ENCODE measurements at regions not wholly inside any gene's neighbourhood (a gene's known extent, or its start where the extent isn't known, plus 50 kb on each side); places are given as distances from the start of the nearest gene placed in this dataset.

DNA sequence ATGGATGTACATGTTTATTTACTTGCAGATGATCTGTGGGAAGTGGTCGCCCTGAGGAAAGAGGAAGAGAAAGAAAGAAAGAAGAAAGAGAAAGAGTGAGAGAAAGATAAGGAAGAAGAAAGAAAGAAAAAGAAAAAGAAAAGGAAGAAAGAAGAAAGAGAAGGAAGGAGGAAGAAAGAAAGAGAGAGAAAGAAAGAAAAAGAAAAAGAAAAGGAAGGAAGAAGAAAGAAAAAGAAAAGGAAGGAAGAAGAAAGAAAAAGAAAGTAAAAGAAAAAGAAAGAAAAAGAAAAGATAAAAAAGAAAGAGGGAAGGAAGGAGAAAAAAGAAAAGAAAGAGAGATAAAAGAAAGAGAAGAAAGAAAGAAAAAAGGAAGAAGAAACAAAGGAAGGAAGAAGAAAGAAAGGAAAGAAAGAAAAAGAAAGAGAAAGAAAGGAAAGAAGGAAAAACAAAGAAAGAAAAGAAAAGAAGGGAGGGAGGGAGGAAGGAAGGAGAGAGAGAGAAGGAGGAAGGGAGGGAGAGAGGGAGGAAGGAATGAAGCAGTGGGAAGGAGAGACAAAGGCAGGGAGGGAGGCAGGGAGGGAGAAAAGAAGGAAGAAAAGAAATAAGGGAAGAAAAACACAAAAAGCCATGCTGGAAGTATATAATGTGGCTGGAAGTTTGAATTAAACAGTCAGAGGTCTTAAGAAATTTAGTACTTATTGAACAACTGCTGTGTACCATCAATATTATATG, 976.6 kb downstream of the FAM181B start:
- no peak for DNase-seq (ENCODE audit: low read depth)

DNA sequence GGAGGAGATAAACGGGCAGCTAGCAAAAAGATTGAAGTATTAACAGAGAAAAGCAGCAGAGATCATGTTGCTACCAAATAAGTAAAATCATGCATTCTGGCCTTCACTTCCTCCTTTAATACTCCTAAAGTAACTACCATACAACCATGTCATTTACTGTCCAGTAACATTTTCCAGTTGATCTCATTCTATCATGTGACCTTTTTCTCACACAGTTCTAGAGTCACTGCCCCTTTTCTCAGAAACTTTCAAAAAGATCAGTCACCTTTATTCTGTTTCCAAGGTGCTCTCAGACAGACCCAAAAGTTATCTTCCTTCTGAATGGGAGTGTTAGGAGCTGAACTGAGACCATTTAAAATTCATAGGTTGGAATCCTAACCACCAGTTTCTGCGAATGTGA, 984.4 kb downstream of the FAM181B start:
- no peak for DNase-seq (ENCODE audit: low read depth)

DNA sequence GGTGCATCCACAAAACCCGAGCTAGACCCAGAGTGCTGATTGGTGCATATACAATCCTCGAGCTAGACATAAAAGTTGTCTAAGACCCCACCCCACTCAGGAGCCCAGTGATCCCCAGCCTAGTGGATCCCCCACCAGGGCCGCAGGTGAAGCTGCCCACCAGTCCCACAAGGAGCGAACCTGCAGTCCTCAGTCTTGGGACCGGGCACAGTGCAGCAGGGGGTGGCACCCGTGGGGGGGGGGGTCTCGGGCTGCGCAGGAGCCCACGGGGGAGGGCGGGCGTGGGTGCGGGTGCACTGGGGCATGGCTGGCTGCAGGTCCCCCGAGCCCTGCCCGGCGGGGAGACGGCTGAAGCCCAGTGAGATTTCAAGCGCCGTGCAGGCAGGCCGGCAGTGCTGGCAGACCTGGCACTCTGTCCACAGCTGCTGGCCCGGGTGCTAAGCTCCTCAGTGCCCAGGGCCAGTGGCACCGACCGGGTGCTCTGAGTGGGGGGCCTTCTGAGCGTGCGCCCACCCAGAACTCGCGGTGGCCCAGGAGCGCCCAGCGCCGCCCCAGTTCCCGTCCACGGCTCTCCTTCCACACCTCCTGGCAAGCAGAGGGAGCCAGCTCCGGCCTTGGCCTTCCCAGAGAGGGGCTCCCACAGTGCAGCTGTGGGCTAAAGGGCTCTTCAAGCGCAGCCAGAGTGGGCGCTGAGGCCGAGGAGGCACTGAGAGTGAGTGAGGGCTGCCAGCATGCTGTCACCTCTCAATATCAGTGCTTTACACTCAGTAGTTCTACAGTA, 989.1 kb downstream of the FAM181B start:
- no peak for DNase-seq (ENCODE audit: low read depth)

DNA sequence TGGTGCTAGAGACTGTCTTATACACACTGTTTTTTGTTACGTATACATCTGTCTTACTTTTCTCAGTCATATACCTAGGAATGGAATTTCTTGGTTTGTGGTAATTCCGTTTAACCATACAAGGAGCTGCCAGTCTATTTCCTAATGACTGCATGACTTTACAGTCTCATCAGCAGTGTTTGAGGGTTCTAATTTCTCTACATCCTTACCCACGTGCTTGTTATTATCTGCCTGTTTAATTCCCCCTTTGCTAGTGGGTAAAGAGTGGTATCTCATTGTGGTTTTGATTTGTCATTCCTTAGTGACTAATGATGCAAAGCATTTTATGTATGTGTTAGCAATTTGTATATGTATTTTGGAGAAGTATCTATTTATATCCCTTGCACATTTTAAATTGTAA, 1008.0 kb downstream of the FAM181B start:
- DNase-seq (ENCODE audit: low read depth), result no peak

DNA sequence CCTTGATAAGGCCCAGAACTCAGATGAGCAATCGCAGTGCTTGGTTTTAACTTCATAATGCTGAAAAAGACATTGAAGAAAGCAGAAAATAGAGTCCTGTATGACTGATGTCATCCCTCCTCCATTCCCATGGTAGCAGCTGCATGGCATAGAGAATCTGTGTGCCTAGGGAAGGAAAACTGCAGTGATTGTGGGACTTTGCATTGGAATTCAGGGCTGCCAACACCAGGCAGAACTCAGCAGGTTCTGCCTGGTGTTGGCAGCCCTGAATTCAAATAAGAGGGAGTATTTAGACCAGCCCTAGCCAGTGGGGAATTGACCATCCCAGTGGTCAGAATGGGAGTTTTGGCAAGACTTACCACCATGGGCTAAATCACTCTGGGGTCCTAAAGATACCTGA, 1016.0 kb downstream of the FAM181B start:
- DNase-seq (ENCODE audit: low read depth), result no peak

DNA sequence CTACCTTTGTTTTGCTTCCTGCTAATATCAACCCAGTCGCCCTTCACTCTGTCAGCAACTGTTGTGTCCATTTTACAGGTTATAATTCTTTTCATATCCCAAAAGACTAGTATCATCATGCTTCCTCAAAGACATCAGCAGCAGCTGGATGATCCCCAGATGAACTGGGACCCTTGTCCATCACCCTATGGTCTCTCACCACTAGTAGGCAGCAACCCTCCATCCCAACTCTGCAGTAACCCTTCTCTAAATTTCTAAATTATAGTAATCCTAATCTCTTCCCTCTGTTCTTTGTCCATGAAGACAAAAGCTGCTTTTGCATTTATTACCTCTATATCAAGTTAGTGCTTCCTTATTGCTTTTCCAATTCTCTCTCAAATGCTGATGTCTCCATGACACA, 1025.8 kb downstream of the FAM181B start:
- DNase-seq (ENCODE audit: low read depth), result no peak

DNA sequence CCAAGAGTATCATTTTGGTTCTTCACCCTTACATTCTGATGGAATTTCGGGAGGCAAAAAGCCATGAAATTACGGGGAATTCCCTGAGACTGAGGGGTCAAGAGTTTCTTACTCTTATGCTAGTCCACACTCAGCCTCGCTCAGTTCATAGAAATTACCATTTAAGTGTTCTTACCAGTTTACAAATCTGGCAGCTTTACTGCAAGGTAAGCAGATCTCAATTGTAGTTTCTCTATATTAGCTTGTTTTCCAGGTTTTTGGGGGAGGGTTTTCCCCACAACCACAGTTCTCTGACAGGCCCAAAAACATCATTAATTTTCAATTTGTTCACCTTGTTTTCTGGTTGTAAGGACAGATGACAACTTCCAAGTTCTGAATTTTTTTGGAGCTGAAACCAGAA, 1028.4 kb downstream of the FAM181B start:
- DNase-seq (ENCODE audit: low read depth), result no peak

DNA sequence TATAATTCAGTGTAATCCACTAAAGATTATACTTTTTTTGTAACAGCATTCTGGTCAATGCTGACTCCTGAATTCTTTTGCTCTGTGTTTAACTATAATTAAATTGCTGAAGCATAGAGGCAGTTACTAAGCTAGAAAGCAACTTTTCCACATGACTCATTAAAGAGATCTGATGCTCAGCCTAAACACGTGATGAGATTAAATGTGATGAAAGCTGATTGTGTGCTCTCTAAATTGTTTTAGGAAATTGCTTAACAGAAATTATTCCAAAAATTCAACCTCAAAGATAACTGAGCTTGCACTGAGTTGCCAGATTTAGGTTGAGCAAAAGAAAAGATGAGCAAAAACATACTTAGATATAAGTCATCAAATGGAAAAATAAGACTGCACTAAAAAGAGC, 1033.6 kb downstream of the FAM181B start:
- no peak for DNase-seq (ENCODE audit: low read depth)

DNA sequence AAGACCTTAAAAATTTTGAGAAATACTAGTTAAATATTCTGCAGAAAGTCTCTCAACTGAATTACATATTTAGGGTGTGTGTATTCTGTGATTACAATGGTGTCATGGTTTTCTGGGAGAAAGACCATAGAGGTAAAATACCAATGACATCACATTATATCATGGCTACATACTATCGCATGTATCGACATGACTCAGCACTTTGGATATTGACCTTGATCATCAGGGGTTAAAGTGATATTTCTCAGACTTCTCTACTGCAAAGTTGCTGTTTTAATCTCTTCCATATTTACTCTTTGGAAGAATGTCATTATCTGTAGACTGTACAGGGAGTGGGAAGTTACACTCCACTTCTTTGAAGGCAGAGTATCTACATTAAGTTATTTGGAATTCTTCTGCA, 1046.6 kb downstream of the FAM181B start:
- DNase-seq (ENCODE audit: low read depth), result no peak

DNA sequence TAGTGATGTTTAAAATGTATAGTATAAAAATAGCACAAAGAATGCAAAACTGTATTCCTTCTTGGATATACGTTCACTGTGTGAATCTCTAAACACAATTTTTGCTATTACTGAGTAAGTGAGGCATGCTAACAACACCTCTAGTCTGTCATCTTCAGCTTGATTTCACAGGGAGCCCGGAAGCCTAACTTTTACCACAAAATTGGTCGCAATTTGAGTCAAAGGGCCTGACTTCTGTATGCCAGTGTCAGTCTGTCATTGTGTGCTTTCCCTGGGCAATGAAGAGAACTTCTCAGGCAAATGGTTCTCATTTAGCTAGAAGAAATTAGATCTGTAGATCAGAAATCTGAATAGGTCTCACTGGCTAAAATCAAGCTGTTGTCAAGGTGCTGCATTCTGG, 1059.5 kb downstream of the FAM181B start:
- DNase-seq (ENCODE audit: low read depth), result no peak

DNA sequence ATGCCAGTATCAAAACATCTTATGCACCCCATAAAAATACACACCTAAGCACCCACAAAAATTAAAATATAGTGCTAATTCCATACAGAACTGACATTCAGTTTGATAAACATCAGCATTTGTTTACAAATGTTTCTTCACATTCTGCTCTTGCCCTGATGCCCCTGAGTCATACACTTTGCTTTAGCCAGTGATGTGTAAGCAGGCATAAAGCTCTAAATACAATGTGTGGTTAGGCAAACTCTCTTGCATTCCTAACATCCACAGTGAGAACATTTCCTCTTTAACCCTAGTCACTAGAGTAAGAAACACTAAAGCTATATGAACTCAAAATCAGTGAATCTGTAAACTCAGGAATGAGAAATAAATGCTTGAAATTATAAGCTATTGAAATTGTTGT, 1060.7 kb downstream of the FAM181B start:
- DNase-seq (ENCODE audit: low read depth), result no peak

DNA sequence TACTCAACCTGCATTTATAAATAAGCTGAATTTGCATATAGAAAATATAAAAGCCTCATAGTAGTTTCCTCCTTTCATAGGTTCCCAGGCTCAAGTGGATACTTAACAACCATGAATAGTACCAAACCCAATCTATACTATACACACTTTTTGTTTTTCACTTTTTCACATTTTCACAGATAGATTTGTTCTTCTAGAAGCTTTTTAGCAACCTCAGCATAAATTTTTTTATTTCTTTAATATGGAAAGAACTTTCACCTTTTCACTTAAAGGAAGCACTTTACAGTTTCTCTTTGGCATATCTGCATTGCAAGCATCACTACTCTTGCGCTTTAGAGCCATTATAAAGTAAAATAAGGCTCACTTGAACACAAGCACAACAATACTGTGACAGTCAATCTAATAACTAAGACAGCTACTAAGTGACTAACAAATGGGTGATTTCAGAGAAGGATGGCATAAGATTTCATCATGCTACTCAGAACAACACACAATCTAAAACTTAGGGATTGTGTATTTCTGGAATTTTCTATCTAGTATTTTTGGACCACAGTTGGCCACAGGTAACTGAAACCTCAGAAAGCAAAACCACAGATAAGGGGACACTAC, 1063.6 kb downstream of the FAM181B start:
- no peak for DNase-seq (ENCODE audit: low read depth)

DNA sequence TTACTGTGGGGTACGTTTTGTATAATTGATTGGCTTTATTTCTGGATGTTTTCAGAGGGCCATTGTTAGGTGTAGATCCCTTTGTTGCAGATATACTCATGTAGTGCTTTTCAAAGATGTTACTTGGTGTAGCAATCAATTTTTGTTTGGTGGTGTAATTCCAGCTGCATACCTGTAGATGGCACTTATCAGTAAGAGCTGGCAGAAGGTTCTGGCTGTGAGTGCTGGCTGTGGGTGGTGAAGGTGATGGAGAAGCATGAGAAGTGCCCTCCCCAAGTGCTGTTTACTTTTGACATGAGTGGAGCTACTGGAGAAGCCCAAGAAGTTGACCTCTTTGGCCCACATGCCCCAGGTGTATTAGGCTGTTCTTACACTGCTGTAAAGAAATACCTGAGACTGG, 1074.9 kb downstream of the FAM181B start:
- no peak for DNase-seq (ENCODE audit: low read depth)

DNA sequence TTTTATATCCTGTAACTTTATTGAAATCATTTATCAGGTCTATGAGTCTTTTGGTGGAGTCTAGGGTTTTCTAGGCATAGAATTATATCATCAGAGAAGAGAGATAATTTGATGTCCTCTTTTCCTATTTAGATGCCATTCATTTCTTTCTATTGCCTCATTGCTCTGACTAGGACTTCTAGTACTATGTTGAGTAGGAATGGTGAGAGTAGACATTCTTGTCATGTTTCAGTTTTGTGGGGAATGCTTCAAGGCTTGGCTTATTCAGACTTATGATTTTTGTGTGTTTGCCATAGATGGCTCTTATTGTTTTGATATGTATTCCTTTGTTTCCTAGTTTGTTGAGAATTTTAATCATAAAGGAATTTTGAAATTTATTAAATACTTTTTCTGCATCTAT, 1078.3 kb downstream of the FAM181B start:
- DNase-seq (ENCODE audit: low read depth), result no peak

DNA sequence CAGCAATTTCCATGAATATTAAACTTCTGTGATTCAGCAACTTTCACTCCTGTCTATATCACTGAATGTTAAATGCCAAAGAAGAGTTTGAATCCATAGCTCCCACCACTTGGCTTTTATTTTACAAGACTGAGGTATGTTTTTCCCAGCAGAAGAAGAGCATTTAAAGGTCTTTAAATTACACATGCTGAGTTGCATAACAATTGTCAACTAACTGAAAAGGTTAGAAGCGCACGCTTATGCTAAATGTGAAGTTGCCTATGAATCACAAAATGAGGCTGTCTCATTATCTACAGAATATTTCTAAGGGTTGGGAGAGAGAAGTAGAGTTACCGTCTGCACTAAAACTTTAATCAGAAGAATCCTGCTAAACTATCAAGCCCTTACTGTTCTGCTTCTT, 1086.3 kb downstream of the FAM181B start:
- no peak for DNase-seq (ENCODE audit: low read depth)

DNA sequence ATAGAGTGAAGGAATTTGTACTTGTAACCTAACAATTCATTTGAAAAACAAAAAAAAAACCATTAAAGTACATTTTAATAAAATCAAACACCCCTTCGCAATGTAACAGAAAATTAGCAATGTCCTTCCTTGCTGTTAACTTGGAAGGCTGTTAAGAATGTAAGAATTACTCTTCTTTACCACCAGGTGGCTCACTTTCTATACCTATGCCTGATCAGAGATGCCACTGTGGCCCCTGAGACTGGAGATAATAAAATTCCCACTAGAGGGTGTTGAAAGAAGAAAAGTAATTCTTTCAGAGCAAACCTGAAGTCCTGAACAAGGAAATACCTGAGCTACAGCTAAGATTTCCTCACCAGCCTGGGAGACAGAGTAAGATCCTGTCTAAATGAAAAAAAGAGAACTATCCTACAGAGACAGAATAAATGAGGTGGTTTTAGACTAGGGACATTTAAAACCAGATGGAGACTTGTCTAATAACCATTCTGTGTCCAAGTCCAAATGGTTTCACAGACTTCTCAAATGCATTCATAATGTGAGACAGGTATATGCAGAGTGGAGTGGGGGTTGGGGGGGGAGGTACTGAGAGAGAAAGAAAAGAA, 1089.3 kb downstream of the FAM181B start:
- DNase-seq (ENCODE audit: low read depth), result no peak

DNA sequence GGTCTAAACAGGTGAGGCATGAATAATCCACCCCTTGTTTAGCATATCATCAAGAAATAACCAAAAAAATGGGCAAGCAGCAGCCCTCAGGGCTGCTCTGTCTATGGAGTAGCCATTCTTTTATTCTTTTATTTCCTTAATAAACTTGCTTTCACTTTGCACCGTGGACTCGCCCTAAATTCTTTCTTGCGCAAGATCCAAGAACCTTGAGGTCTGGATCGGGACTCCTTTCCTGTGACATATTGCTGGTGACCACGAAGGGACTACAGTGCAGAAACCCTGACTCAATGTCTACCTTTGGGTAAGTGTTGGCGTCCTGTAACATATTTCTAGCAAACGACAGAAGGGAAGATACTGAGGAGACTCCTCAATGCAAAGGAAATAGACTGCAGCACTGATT, 1099.2 kb downstream of the FAM181B start:
- no peak for DNase-seq (ENCODE audit: low read depth)

DNA sequence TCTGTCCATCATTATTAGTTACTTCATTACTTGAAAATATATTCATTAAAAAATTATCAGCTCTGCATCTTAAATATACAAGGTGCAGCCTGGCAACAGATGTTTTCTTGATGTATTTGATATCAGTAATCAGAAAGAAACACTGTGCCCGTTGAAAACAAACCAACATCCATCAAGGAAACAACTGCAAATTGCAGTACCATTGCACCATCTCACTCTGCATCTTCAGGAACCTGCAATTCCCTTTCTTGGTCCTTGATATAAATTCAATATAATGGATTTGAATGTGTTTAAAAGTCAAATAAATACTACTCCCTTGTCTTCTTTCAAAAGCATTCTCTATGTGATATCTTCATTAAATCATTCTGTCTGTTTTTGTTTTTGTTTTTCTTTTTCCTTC, 1131.2 kb downstream of the FAM181B start:
- no peak for DNase-seq (ENCODE audit: low read depth)

DNA sequence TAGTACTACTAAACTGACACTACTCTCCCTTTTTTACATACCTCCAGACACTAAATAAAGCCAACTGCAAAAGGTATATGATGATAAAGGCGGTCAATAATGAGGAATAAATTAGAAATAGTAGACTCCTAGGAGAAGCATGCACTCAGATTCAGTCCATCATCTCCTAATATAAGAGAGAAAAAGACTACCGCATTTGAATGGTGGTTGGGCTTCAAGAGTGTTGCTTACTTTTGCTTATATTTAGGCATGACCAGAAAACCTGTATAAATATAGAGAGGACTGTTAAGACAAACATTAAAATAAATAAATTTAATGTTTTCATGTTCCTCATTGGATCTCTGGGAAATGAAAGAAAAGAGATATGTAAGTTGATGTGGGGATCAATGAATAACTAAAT, 1137.0 kb downstream of the FAM181B start:
- DNase-seq (ENCODE audit: low read depth), result no peak

DNA sequence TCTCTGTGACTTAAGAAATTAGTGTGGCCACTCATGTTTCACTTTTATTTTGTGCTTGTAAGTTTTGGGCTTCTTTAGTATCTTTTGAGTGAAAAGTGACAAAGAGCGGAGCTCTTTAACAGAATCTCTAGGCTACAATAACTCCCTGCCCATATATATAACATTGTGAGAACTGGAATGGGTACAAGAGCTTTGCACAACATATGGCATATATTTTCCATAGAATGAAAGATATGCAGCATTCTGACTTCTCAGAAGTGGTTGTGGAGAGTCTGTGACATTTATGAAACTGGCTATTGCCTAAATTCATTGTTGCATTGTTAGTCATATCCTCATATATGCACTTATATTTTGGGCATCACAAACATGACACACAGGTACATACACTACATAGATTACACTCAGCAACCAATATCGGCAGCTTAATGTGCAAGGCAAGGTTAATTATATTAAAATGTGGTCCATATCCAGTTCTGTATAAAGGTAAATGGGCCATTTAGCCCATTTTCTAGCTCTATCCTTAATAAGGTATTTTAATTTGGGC, 1148.2 kb downstream of the FAM181B start:
- no peak for DNase-seq (ENCODE audit: low read depth)

DNA sequence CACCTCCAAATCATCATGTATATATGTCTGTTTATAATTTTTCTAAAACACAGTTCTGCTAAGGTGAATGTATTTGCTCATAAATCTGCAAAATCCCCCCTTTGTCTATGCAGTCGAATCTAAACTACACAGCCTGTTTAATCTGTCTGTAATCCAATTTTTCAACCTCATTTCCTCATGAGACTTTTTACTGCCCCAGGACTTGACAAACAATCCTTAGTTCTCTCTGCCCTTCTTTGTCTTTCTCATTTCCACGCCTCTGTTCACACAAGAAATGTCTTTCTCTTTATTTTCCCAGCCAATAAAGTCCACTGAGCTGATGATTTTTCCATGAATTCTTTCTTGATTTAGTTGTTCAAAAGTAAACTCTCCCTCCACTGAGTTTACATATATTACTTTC, 1154.3 kb downstream of the FAM181B start:
- no peak for DNase-seq (ENCODE audit: low read depth)

DNA sequence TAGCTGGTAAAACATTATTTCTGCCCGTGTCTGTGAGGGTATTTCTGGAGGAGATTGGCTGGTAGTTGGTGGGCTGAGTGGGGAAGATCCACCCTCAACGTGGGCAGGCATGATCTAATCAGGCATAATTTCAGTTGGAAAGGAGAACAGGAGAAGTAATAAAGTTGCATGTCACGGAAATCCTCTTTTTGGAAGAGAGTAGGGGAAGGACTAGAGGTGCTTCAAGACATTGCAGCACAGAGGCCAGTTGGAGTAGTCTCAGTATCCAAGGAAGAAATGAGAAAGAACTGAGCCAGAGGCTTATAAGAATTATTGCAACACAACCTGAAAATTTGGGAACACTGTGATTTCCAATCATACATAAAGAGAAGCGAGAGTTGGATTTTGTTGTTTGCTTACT, 1155.1 kb downstream of the FAM181B start:
- DNase-seq (ENCODE audit: low read depth), result no peak

DNA sequence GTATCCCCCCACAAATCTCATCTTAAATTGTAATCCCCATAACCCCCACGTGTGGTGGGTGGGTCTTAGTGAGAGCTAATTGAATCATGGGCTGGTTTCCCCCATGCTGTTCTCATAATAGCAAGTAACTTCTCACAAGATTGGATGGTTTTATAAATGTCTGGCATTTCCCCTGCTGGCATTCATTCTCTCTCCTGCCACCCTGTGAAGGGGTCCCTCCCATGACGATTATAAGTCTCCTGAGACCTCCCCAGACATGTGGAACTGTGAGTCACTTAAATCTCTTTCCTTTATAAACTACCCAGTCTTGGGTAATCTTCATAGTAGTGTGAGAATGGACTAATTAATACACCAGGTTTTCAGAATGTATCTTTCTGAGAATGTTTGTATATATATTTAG, 1159.4 kb downstream of the FAM181B start:
- DNase-seq (ENCODE audit: low read depth), result no peak
